Ovary (tissue), 7 donors: ENCODE measurements at regions not wholly inside any gene's neighbourhood (a gene's known extent, or its start where the extent isn't known, plus 50 kb on each side); places are given as distances from the start of the nearest gene placed in this dataset.

Experiments
- DNase-seq, 5 donors: peaks; one replicate each; pipeline ENCODE4 v3.0.0-alpha.2; 2019 to 2020
- H3K27ac ChIP-seq, 2 donors: fragments of 200-600 bp; one replicate each; pipeline versions ENCODE4 v1.5.1 to v1.8.0; 2019 to 2022
- H3K27me3 ChIP-seq: fragments of 200-600 bp; one replicate; pipeline ENCODE4 v1.8.0; 2022
- H3K36me3 ChIP-seq: fragments of 200-600 bp; sonication (generic); one replicate; pipeline ENCODE4 v1.5.1; 2019
- H3K4me1 ChIP-seq: one replicate; pipeline ENCODE4 v1.8.1; 2013; ENCODE audit warnings: mild to moderate bottlenecking, moderate library complexity; ENCODE audit not compliant: insufficient read depth
- H3K4me3 ChIP-seq: fragments of 200-600 bp; sonication (generic); one replicate; pipeline ENCODE4 v1.5.1; 2017
- H3K9me3 ChIP-seq, 2 donors: fragments of 200-600 bp in 1 of 2; sonication (generic) in 1 of 2; one replicate each; pipeline versions ENCODE4 v1.5.1 to v1.8.1; 2013 to 2019; ENCODE audit warnings: mild to moderate bottlenecking in 1 of 2, moderate library complexity in 1 of 2
- EP300 ChIP-seq: sonication (generic); formaldehyde crosslinking; IDR thresholded peaks from one replicate; pipeline ENCODE4 v1.6.1; 2017; ENCODE audit warnings: antibody characterized with exemption
- POLR2A ChIP-seq: fragments of 450-650 bp; IDR thresholded peaks from one replicate; pipeline ENCODE4 v1.6.1; 2017; ENCODE audit warnings: antibody characterized with exemption, mild to moderate bottlenecking, moderate library complexity
- WGBS, 3 donors: extraction: QIAGEN DNeasy Blood & Tissue Kit in 1 of 3; methylation state at CpG; one replicate each; pipeline versions ENCODE4 v1.1.5 to v1.1.7; 2013 to 2017; 5-methylcytosine and 5-hydroxymethylcytosine counted together
- intact Hi-C, 4 donors: fragments of 100-400 bp; cut with DNase I; formaldehyde crosslinking; loops; one replicate each; pipeline versions ENCODE4 v1.11.0 to v1.15.1; 2022 to 2023
- TF ChIP-seq, protein P1 (sequence below), 3 donors: fragments of 450-650 bp in 2 of 3; fragments of 200-600 bp in 1 of 3; IDR thresholded peaks; one replicate each; pipeline versions ENCODE4 v1.5.1 to v1.8.0; 2016 to 2022; ENCODE audit warnings: antibody characterized with exemption in 3 of 3, mild to moderate bottlenecking in 1 of 3
- donor health status: DM: no; HTN: no; CAD: no; lungs with moderate emphysema.
- donor health status: DM: no; HTN: no; CAD: no.
- donor health status: Bipolar disorder and iron deficiency.
- donor health status: DM: no; HTN: no; CAD: no.
- donor health status: DM: yes; HTN: yes; CAD: no.

DNA sequence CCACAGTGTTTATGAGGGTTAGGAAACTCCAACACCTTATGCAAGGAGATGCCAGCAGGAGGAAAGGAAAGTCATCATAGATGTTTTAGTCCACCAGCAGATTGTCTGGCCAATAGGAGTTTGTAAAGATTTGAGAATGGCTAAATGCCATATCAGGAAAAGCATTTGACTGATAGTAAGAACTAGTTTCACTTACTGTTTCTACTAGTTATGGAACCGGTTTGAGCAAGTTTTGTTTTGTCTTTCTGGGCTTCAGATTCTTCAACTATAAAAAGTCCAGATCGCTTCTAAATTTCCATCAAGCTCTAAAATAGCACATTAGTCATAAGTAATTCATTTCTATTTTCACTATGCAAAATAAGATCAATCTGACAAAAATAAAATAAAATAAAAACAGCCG lies 254.8 kb upstream of the TMCO5A start:
- no peak for DNase-seq
- H3K36me3 ChIP-seq: no peaks in the 10 kb centered on the region
- WGBS, 3 donors: 42 to 66% (median 50%) methylated on average over 3 of the region's 3 CpGs
- TF ChIP-seq POLR2A: no peak
- TF ChIP-seq, protein P1, sequence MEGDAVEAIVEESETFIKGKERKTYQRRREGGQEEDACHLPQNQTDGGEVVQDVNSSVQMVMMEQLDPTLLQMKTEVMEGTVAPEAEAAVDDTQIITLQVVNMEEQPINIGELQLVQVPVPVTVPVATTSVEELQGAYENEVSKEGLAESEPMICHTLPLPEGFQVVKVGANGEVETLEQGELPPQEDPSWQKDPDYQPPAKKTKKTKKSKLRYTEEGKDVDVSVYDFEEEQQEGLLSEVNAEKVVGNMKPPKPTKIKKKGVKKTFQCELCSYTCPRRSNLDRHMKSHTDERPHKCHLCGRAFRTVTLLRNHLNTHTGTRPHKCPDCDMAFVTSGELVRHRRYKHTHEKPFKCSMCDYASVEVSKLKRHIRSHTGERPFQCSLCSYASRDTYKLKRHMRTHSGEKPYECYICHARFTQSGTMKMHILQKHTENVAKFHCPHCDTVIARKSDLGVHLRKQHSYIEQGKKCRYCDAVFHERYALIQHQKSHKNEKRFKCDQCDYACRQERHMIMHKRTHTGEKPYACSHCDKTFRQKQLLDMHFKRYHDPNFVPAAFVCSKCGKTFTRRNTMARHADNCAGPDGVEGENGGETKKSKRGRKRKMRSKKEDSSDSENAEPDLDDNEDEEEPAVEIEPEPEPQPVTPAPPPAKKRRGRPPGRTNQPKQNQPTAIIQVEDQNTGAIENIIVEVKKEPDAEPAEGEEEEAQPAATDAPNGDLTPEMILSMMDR (IDR thresholded peaks at IDR 0.05): no peak
- no peak for TF ChIP-seq EP300
- H3K4me3 ChIP-seq: no peak overlapping the region
- H3K27me3 ChIP-seq: no peaks in the 10 kb centered on the region
- intact Hi-C loops: no loop called here
- no peaks in the 10 kb centered on the region for H3K4me1 ChIP-seq
- no peaks in the 10 kb centered on the region for H3K9me3 ChIP-seq
- H3K27ac ChIP-seq: no peak overlapping the region

DNA sequence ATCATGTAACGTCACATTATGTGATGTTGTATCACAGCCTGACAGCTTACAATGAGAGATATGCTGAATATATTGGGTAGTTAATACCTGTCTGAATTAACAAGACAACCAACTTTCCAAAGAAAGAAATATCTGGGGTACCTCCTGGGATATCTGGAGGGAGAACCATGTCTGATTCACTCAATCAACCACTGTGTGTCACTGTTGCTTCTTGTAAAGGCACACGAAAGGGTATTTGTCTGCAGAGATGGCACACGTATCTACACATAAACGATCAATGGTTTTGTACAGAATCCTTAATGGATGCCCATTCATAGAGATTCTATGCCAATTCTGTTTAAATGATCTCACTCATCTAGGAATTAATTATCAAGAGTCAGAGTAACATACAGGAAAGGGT lies 252.1 kb upstream of the TMCO5A start:
- TF ChIP-seq, protein P1 (IDR thresholded peaks at IDR 0.05): no peak
- TF ChIP-seq EP300 (no peak), POLR2A (no peak)
- Histone ChIP-seq H3K4me3 (no peak overlapping the region), H3K36me3 (no peaks in the 10 kb centered on the region), H3K9me3 (no peaks in the 10 kb centered on the region), H3K4me1 (no peaks in the 10 kb centered on the region), H3K27ac (no peak overlapping the region), H3K27me3 (no peaks in the 10 kb centered on the region)
- no peak for DNase-seq
- 55 to 79% (median 67%) methylated on average over 4 of the region's 4 CpGs for WGBS, 3 donors
- intact Hi-C loops: no loop called here

DNA sequence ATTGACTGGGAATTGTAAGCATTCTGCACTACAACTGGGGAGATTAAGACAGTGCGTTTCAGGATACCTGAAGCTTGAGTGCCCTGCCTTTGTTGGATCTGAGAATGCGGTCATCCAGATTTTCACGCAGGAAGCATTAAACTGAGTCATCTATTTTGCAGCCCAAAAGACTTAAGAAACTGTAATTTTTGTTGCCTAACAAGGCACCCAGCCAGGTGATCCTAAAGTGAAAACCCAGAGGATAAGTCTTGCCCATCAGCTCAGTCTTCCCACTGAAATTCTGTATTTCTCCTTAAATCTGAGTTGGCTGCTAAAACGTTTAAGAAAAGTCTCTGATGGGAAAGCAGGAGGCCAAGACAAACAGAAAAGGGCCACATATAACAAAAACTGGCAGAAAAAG lies 242.5 kb upstream of the TMCO5A start:
- WGBS, 3 donors: 68 to 69% (median 69%) methylated on average over 4 of the region's 4 CpGs
- Histone ChIP-seq H3K27ac (no peak overlapping the region), H3K27me3 (no peaks in the 10 kb centered on the region), H3K4me3 (no peak overlapping the region), H3K4me1 (no peaks in the 10 kb centered on the region), H3K9me3 (no peaks in the 10 kb centered on the region), H3K36me3 (no peaks in the 10 kb centered on the region)
- TF ChIP-seq POLR2A (no peak), EP300 (no peak)
- TF ChIP-seq, protein P1 (IDR thresholded peaks at IDR 0.05): no peak
- no peak for DNase-seq
- intact Hi-C loops: no loop called here

DNA sequence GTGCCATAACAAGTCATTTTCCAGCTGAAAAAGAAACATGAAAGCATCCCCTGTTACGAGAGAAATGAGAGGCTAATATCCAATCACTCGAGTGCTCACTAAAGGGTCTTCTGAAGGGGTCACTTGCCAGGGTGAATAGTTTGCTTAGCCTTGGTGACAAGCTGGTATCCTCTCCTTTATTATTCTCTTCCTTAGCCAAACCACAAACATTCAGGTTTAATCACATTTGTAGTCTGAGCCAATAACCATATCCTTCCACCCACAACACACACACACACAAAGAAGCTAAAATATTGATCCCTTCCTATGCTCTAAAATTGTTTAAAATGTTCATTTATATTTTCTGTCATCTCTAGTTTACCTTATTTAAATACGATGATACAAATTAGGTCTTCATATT lies 240.5 kb upstream of the TMCO5A start:
- Histone ChIP-seq H3K27me3 (no peaks in the 10 kb centered on the region), H3K36me3 (no peaks in the 10 kb centered on the region), H3K9me3 (no peaks in the 10 kb centered on the region), H3K4me1 (no peaks in the 10 kb centered on the region), H3K27ac (no peak overlapping the region), H3K4me3 (no peak overlapping the region)
- TF ChIP-seq EP300: no peak
- TF ChIP-seq, protein P1 (IDR thresholded peaks at IDR 0.05): no peak
- no peak for TF ChIP-seq POLR2A
- DNase-seq: no peak
- WGBS, 3 donors: 76 to 87% (median 80%) methylated on average over 3 of the region's 3 CpGs
- intact Hi-C loops: no loop called here

DNA sequence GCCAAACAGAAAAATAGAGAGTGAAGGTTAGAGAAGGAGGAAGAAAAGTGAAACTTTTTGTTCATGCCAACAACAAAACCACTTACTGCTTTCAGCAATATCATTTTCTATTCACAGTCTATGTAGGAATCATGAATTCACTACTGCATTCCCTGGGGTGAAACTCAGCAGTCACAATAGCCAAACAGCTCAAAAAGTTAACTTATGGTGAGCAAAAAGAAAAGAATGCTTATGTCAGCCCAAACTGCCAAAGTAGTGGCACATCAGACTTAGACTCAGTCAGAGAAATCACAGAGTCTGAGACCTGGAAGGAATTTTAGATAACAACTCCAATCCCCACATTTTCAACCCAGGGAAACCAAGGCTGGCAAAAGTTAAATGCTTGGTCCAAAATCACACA lies 238.7 kb upstream of the TMCO5A start:
- H3K4me3 ChIP-seq: no peak overlapping the region
- DNase-seq: no peak
- no peaks in the 10 kb centered on the region for H3K9me3 ChIP-seq
- intact Hi-C loops: no loop called here
- H3K36me3 ChIP-seq: no peaks in the 10 kb centered on the region
- H3K27me3 ChIP-seq: no peaks in the 10 kb centered on the region
- TF ChIP-seq, protein P1 (IDR thresholded peaks at IDR 0.05): no peak
- TF ChIP-seq EP300 (no peak), POLR2A (no peak)
- no peak overlapping the region for H3K27ac ChIP-seq
- H3K4me1 ChIP-seq: no peaks in the 10 kb centered on the region
